HEK293 (cell line): ENCODE measurements at regions not wholly inside any gene's neighbourhood (a gene's known extent, or its start where the extent isn't known, plus 50 kb on each side); places are given as distances from the start of the nearest gene placed in this dataset.

Experiments
- CTCF ChIP-seq: fragments of 450-650 bp; formaldehyde crosslinking; IDR thresholded peaks from 2 replicates; pipeline ENCODE4 v1.5.1; 2016; ENCODE audit warnings: missing biosample characterization, missing genetic modification characterization
- GFI1B ChIP-seq: fragments of 450-650 bp; formaldehyde crosslinking; IDR thresholded peaks from 2 replicates; pipeline ENCODE4 v1.5.1; 2016; ENCODE audit warnings: missing biosample characterization, missing genetic modification characterization
- HOXA7 ChIP-seq: sonication (generic); formaldehyde crosslinking; IDR thresholded peaks from 2 replicates; pipeline ENCODE4 v1.8.1; 2022; ENCODE audit warnings: missing genetic modification reagents, borderline replicate concordance
- KLF8 ChIP-seq: fragments of 450-650 bp; formaldehyde crosslinking; IDR thresholded peaks from 2 replicates; pipeline ENCODE4 v1.5.1; 2016; ENCODE audit warnings: missing biosample characterization, missing genetic modification characterization
- ZBTB1 ChIP-seq: fragments of 450-650 bp; formaldehyde crosslinking; IDR thresholded peaks from 2 replicates; pipeline ENCODE4 v1.5.1; 2016; ENCODE audit warnings: missing biosample characterization, missing genetic modification characterization
- ZNF155 ChIP-seq: fragments of 450-650 bp; formaldehyde crosslinking; IDR thresholded peaks from 2 replicates; pipeline ENCODE4 v1.5.1; 2016; ENCODE audit warnings: missing biosample characterization, missing genetic modification characterization
- ZNF175 ChIP-seq: fragments of 450-650 bp; formaldehyde crosslinking; IDR thresholded peaks from 2 replicates; pipeline ENCODE4 v1.5.1; 2016; ENCODE audit warnings: missing biosample characterization, missing genetic modification characterization
- ZNF580 ChIP-seq: fragments of 450-650 bp; formaldehyde crosslinking; IDR thresholded peaks from 2 replicates; pipeline ENCODE4 v1.5.1; 2016; ENCODE audit warnings: missing biosample characterization, missing genetic modification characterization
- ZNF747 ChIP-seq: fragments of 450-650 bp; formaldehyde crosslinking; IDR thresholded peaks from 2 replicates; pipeline ENCODE4 v1.5.1; 2016; ENCODE audit warnings: missing biosample characterization, missing genetic modification characterization

DNA sequence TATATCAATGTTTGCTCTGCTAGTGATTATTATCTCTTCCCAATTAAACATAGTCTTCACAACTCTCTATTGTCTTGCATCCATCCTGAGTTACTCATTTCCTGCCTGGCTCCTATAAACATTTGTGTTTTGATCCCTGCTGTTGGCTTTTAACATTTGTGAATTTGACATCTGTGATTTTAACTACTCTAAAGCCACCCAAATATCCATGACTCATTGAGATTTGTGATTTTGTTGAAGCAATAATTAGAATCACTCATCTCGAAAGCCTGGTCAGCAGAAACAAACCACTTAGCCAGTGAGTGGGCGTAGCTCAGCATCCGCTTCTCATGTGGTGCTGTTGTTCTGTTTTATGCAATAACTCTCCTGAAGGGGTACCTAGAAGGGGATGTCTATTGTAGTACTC is 174.3 kb upstream of the ZBTB20 start:
- TF ChIP-seq CTCF (no peak), GFI1B (tag by site-specific recombination) (no peak), HOXA7 (no peak), ZNF155 (tag by site-specific recombination) (no peak), KLF8 (tag by site-specific recombination) (no peak), ZNF175 (no peak), ZNF747 (tag by site-specific recombination) (no peak), ZNF580 (tag by site-specific recombination) (no peak), ZBTB1 (tag by site-specific recombination) (no peak)
